DND-41 (cell line): ENCODE measurements at regions not wholly inside any gene's neighbourhood (a gene's known extent, or its start where the extent isn't known, plus 50 kb on each side); places are given as distances from the start of the nearest gene placed in this dataset.
"Not testable (repeated sequence)": the region's sequence is repeated elsewhere in the genome, so short reads cannot be mapped to it uniquely, and the experiment has no call there.

Experiments used
- ATAC-seq: fragments of 200-7000 bp; cut with Tn5 transposase; 3 replicates; pipeline ENCODE4 v1.9.1; 2021; ENCODE audit warnings: low read depth; ENCODE audit not compliant: insufficient read depth
- DNase-seq: peaks from one replicate; pipeline ENCODE4 v3.0.0-alpha.2; 2020
- H2AFZ ChIP-seq: 2 replicates; pipeline ENCODE4 v1.6.0; 2012; ENCODE audit warnings: low read depth, low read length
- H3K27ac ChIP-seq: 2 replicates; pipeline ENCODE4 v1.5.1; 2012; ENCODE audit warnings: low read length, inconsistent platforms
- H3K27me3 ChIP-seq: fragments of 200-600 bp; sonication (generic); 2 replicates; pipeline ENCODE4 v1.6.0; 2012; ENCODE audit warnings: low read length, mild to moderate bottlenecking, inconsistent platforms; ENCODE audit not compliant: insufficient read depth, poor library complexity
- H3K36me3 ChIP-seq: 2 replicates; pipeline ENCODE4 v1.5.1; 2012; ENCODE audit warnings: low read length, inconsistent platforms; ENCODE audit not compliant: insufficient read depth
- H3K4me1 ChIP-seq: 2 replicates; pipeline ENCODE4 v1.5.1; 2012; ENCODE audit warnings: mild to moderate bottlenecking, low read length; ENCODE audit not compliant: insufficient read depth
- H3K4me2 ChIP-seq: 2 replicates; pipeline ENCODE4 v1.6.0; 2012; ENCODE audit warnings: mild to moderate bottlenecking, moderate library complexity, low read length, inconsistent platforms; ENCODE audit not compliant: insufficient read depth
- H3K4me3 ChIP-seq, 2 experiments: fragments of 200-600 bp in 1 of 2; shearing (Covaris generic) in 1 of 2; 2 replicates each; pipeline ENCODE4 v1.5.1; 2012 to 2016; ENCODE audit warnings: inconsistent platforms in 2 of 2, low read length in 2 of 2, mild to moderate bottlenecking in 2 of 2, low read depth in 1 of 2, moderate library complexity in 1 of 2
- H3K79me2 ChIP-seq: 2 replicates; pipeline ENCODE4 v1.6.0; 2012; ENCODE audit warnings: low read length, inconsistent platforms; ENCODE audit not compliant: insufficient read depth
- H3K9ac ChIP-seq: 2 replicates; pipeline ENCODE4 v1.6.0; 2012; ENCODE audit warnings: low read depth, mild to moderate bottlenecking, inconsistent platforms, low read length, moderate library complexity
- H3K9me3 ChIP-seq: 2 replicates; pipeline ENCODE4 v1.5.1; 2012; ENCODE audit warnings: low read length, moderate library complexity, mild to moderate bottlenecking, inconsistent platforms; ENCODE audit not compliant: insufficient read depth, severe bottlenecking
- H4K20me1 ChIP-seq: 2 replicates; pipeline ENCODE4 v1.6.0; 2012; ENCODE audit warnings: low read length; ENCODE audit not compliant: insufficient read depth

- peaks cover 17% of the 10 kb centered on the region for H3K4me1 ChIP-seq
- not testable (repeated sequence) for DNase-seq, H4K20me1 ChIP-seq, H3K36me3 ChIP-seq, H3K9me3 ChIP-seq, H3K27me3 ChIP-seq
- peak overlapping the region; percentile 86 for H2AFZ ChIP-seq
- peaks cover 50% of the 10 kb centered on the region for H3K79me2 ChIP-seq
- H3K27ac ChIP-seq: peak overlapping the region; percentile 64
- H3K4me3 ChIP-seq: peak overlapping the region; percentile 59 to 84; a peak in 3 of 4 replicates
- ATAC-seq: peak; percentile 20
- peak overlapping the region; percentile 60 for H3K4me2 ChIP-seq
- peak overlapping the region; percentile 79 for H3K9ac ChIP-seq
Measured at GRCh38 chr16:29612381-29613306, 50.4 kb upstream of the SPN start.
